Neural cell (in vitro differentiated cells): ENCODE measurements at regions not wholly inside any gene's neighbourhood (a gene's known extent, or its start where the extent isn't known, plus 50 kb on each side); places are given as distances from the start of the nearest gene placed in this dataset.

Source experiments
- H2AFZ ChIP-seq: fragments of 200-600, 300-800 bp; sonication (generic), shearing (Covaris generic); 2 replicates; pipeline ENCODE4 v1.6.0; 2014; ENCODE audit warnings: low read depth, mild to moderate bottlenecking, antibody characterized with exemption, low read length, moderate library complexity
- H3F3A ChIP-seq: fragments of 200-600 bp; shearing (Covaris generic); 2 replicates; pipeline ENCODE4 v1.6.1; 2016; ENCODE audit warnings: mild to moderate bottlenecking, moderate library complexity, mixed read lengths, antibody characterized with exemption, low read length; ENCODE audit not compliant: insufficient read depth, poor library complexity, severe bottlenecking
- H3K27ac ChIP-seq: fragments of 200-600, 300-800 bp; sonication (generic), shearing (Covaris generic); 2 replicates; pipeline ENCODE4 v1.5.1; 2014; ENCODE audit warnings: mild to moderate bottlenecking, low read length, moderate library complexity
- H3K27me3 ChIP-seq: fragments of 300-800, 200-600 bp; sonication (generic), shearing (Covaris generic); 2 replicates; pipeline ENCODE4 v1.6.0; 2014; ENCODE audit warnings: mild to moderate bottlenecking, low read depth, low read length, moderate library complexity; ENCODE audit not compliant: insufficient read depth
- H3K36me3 ChIP-seq: fragments of 300-800, 200-600 bp; sonication (generic), shearing (Covaris generic); 2 replicates; pipeline ENCODE4 v1.5.1; 2014; ENCODE audit warnings: mild to moderate bottlenecking, antibody characterized with exemption, low read length, moderate library complexity; ENCODE audit not compliant: insufficient read depth
- H3K4me2 ChIP-seq: fragments of 300-800, 200-600 bp; sonication (generic), shearing (Covaris generic); 2 replicates; pipeline ENCODE4 v1.6.0; 2014; ENCODE audit warnings: mild to moderate bottlenecking, low read length
- H3K4me3 ChIP-seq: fragments of 300-800, 200-600 bp; sonication (generic), shearing (Covaris generic); 2 replicates; pipeline ENCODE4 v1.5.1; 2014; ENCODE audit warnings: mild to moderate bottlenecking, low read length, moderate library complexity
- H3K79me2 ChIP-seq: fragments of 200-600 bp; shearing (Covaris generic); replicated peaks from 2 replicates; pipeline ENCODE4 v1.6.0; 2014; ENCODE audit warnings: mild to moderate bottlenecking, low read length, moderate library complexity; ENCODE audit not compliant: insufficient read depth
- H3K9ac ChIP-seq: fragments of 300-800, 200-600 bp; sonication (generic), shearing (Covaris generic); 2 replicates; pipeline ENCODE4 v1.6.1; 2016; ENCODE audit warnings: mild to moderate bottlenecking, low read length, mixed read lengths
- H3K9me2 ChIP-seq: fragments of 200-600 bp; shearing (Covaris generic); 2 replicates; pipeline ENCODE4 v1.6.1; 2016; ENCODE audit warnings: mild to moderate bottlenecking, low read length, mixed read lengths; ENCODE audit not compliant: insufficient read depth
- H3K9me3 ChIP-seq: fragments of 200-600, 300-800 bp; sonication (generic), shearing (Covaris generic); 2 replicates; pipeline ENCODE4 v1.6.1; 2016; ENCODE audit warnings: mild to moderate bottlenecking, mixed run types, low read length, moderate library complexity, mixed read lengths
- H4K20me1 ChIP-seq: fragments of 200-600 bp; shearing (Covaris generic); 2 replicates; pipeline ENCODE4 v1.6.1; 2016; ENCODE audit warnings: mild to moderate bottlenecking, mixed run types; ENCODE audit not compliant: insufficient read depth
- EP300 ChIP-seq: fragments of 450-650 bp; conservative IDR thresholded peaks from 2 replicates; pipeline ENCODE4 v1.6.1; 2014; ENCODE audit warnings: antibody characterized with exemption, mild to moderate bottlenecking, moderate library complexity; ENCODE audit not compliant: poor library complexity, severe bottlenecking
- EZH2 ChIP-seq: fragments of 200-600, 300-800 bp; shearing (Covaris generic), sonication (generic); IDR thresholded peaks from 2 replicates; pipeline ENCODE4 v1.6.1; 2014; ENCODE audit warnings: antibody characterized with exemption, low read length, borderline replicate concordance, mild to moderate bottlenecking; ENCODE audit not compliant: insufficient read depth, poor library complexity, severe bottlenecking
- MXI1 ChIP-seq: fragments of 450-650 bp; conservative IDR thresholded peaks from 2 replicates; pipeline ENCODE4 v1.6.1; 2014; ENCODE audit warnings: antibody characterized with exemption, mild to moderate bottlenecking; ENCODE audit not compliant: poor library complexity, severe bottlenecking
- POLR2AphosphoS5 ChIP-seq: IDR thresholded peaks from 2 replicates; pipeline ENCODE4 v1.6.1; 2012
- RAD21 ChIP-seq: fragments of 450-650 bp; conservative IDR thresholded peaks from 2 replicates; pipeline ENCODE4 v1.6.1; 2014; ENCODE audit warnings: antibody characterized with exemption, mild to moderate bottlenecking, moderate library complexity
- SMC3 ChIP-seq: fragments of 450-650 bp; conservative IDR thresholded peaks from 2 replicates; pipeline ENCODE4 v1.6.1; 2014; ENCODE audit warnings: antibody characterized with exemption, mild to moderate bottlenecking, moderate library complexity; ENCODE audit not compliant: poor library complexity
- TAF1 ChIP-seq: IDR thresholded peaks from 2 replicates; pipeline ENCODE4 v1.6.1; 2012; ENCODE audit warnings: low read depth
- TF ChIP-seq, protein P1 (sequence below): fragments of 450-650 bp; IDR thresholded peaks from 2 replicates; pipeline ENCODE4 v1.5.1; 2014; ENCODE audit warnings: antibody characterized with exemption, mild to moderate bottlenecking, moderate library complexity; ENCODE audit not compliant: poor library complexity, severe bottlenecking
- TF ChIP-seq, protein P2 (sequence below): IDR thresholded peaks from 2 replicates; pipeline ENCODE4 v1.6.1; 2012; ENCODE audit warnings: borderline replicate concordance

- TF ChIP-seq, protein P1, sequence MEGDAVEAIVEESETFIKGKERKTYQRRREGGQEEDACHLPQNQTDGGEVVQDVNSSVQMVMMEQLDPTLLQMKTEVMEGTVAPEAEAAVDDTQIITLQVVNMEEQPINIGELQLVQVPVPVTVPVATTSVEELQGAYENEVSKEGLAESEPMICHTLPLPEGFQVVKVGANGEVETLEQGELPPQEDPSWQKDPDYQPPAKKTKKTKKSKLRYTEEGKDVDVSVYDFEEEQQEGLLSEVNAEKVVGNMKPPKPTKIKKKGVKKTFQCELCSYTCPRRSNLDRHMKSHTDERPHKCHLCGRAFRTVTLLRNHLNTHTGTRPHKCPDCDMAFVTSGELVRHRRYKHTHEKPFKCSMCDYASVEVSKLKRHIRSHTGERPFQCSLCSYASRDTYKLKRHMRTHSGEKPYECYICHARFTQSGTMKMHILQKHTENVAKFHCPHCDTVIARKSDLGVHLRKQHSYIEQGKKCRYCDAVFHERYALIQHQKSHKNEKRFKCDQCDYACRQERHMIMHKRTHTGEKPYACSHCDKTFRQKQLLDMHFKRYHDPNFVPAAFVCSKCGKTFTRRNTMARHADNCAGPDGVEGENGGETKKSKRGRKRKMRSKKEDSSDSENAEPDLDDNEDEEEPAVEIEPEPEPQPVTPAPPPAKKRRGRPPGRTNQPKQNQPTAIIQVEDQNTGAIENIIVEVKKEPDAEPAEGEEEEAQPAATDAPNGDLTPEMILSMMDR, result no peak
Observed at GRCh38 chr13:69155136-69155535, 952.5 kb upstream of the ATXN8OS start (continued).

DNA sequence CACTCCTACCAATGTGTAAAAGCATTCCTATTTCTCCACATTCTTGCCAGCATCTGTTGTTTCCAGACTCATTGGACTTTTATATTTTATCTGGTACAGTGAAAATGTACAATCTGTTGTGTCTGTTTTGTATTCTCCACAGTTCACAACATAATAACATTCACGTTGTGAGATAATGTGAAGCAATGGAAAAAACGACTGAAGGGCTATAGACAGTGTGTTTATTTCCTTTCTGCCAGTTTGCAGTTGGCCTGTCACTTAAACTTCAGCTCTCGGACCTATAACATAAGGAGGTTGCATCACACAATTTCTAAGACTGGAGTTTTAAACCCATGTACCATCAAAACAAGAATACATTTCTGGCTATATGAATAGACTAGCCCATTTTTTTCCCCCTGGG, 965.5 kb upstream of the ATXN8OS start:
- Histone ChIP-seq H3K9ac (no peak overlapping the region), H4K20me1 (no peaks in the 10 kb centered on the region), H3K4me2 (no peak overlapping the region), H3K27ac (no peak overlapping the region), H3K79me2 (no peaks in the 10 kb centered on the region), H3K9me3 (no peaks in the 10 kb centered on the region), H3K9me2 (no peaks in the 10 kb centered on the region), H2AFZ (no peak overlapping the region), H3F3A (no peaks in the 10 kb centered on the region), H3K27me3 (no peaks in the 10 kb centered on the region), H3K4me3 (no peak overlapping the region), H3K36me3 (no peaks in the 10 kb centered on the region)
- no peak for TF ChIP-seq EZH2
- TF ChIP-seq MXI1, result no peak
- TF ChIP-seq SMC3, result no peak
- TF ChIP-seq EP300, result no peak
- no peak for TF ChIP-seq TAF1

GRCh38 chr13:69124996-69125395, 982.6 kb upstream of the ATXN8OS start:
- Histone ChIP-seq H3K4me3 (no peak overlapping the region), H3F3A (no peaks in the 10 kb centered on the region), H3K36me3 (no peaks in the 10 kb centered on the region), H3K9ac (no peak overlapping the region), H3K4me2 (no peak overlapping the region), H3K9me3 (no peaks in the 10 kb centered on the region), H3K79me2 (no peaks in the 10 kb centered on the region), H4K20me1 (no peaks in the 10 kb centered on the region), H3K27me3 (no peaks in the 10 kb centered on the region), H3K9me2 (no peaks in the 10 kb centered on the region), H2AFZ (no peak overlapping the region), H3K27ac (no peak overlapping the region)
- TF ChIP-seq SMC3 (no peak), POLR2AphosphoS5 (no peak), RAD21 (no peak), EZH2 (no peak), MXI1 (no peak), TAF1 (no peak), EP300 (no peak)
- TF ChIP-seq, protein P2, sequence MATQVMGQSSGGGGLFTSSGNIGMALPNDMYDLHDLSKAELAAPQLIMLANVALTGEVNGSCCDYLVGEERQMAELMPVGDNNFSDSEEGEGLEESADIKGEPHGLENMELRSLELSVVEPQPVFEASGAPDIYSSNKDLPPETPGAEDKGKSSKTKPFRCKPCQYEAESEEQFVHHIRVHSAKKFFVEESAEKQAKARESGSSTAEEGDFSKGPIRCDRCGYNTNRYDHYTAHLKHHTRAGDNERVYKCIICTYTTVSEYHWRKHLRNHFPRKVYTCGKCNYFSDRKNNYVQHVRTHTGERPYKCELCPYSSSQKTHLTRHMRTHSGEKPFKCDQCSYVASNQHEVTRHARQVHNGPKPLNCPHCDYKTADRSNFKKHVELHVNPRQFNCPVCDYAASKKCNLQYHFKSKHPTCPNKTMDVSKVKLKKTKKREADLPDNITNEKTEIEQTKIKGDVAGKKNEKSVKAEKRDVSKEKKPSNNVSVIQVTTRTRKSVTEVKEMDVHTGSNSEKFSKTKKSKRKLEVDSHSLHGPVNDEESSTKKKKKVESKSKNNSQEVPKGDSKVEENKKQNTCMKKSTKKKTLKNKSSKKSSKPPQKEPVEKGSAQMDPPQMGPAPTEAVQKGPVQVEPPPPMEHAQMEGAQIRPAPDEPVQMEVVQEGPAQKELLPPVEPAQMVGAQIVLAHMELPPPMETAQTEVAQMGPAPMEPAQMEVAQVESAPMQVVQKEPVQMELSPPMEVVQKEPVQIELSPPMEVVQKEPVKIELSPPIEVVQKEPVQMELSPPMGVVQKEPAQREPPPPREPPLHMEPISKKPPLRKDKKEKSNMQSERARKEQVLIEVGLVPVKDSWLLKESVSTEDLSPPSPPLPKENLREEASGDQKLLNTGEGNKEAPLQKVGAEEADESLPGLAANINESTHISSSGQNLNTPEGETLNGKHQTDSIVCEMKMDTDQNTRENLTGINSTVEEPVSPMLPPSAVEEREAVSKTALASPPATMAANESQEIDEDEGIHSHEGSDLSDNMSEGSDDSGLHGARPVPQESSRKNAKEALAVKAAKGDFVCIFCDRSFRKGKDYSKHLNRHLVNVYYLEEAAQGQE, result no peak
- TF ChIP-seq, protein P1, result no peak
